ENCODE measurements at regions not wholly inside any gene's neighbourhood (a gene's known extent, or its start where the extent isn't known, plus 50 kb on each side); places are given as distances from the start of the nearest gene placed in this dataset.
A peak's percentile ranks its signal among the peaks of the same experiment; 100 is the strongest.
"Not testable (repeated sequence)": the region's sequence is repeated elsewhere in the genome, so short reads cannot be mapped to it uniquely, and the experiment has no call there.

- no peak for DNase-seq (ENCODE audit: low read depth)
- no peak overlapping the region for H3K4me3 ChIP-seq (replicated peaks; ENCODE audit: low read depth, low read length)
Observed at GRCh38 chr3:16071206-16071605, 103.3 kb upstream of the GALNT15 start.

GRCh38 chr3:16072420-16073110, 101.9 kb upstream of the GALNT15 start:
- no peak for DNase-seq (ENCODE audit: low read depth)

More at GRCh38 chr3:16071206-16071605, 103.3 kb upstream of the GALNT15 start:
- TF ChIP-seq CTCF (IDR thresholded peaks at IDR 0.05; ENCODE audit: low read length, missing control alignments), result no peak

GRCh38 chr3:16073203-16073602, 101.3 kb upstream of the GALNT15 start:
- no peak for DNase-seq (ENCODE audit: low read depth)
- no peak overlapping the region for H3K4me3 ChIP-seq (replicated peaks; ENCODE audit: low read depth, low read length)
- TF ChIP-seq CTCF (IDR thresholded peaks at IDR 0.05; ENCODE audit: low read length, missing control alignments), result no peak

More at GRCh38 chr3:16072420-16073110, 101.9 kb upstream of the GALNT15 start:
- no peak overlapping the region for H3K4me3 ChIP-seq (replicated peaks; ENCODE audit: low read depth, low read length)
- TF ChIP-seq CTCF (IDR thresholded peaks at IDR 0.05; ENCODE audit: low read length, missing control alignments), result no peak

- not testable (repeated sequence) for H3K4me3 ChIP-seq (replicated peaks; ENCODE audit: low read depth, low read length)
- DNase-seq (ENCODE audit: low read depth), result peak; percentile 56
Observed at GRCh38 chr3:16073990-16074671, 100.3 kb upstream of the GALNT15 start.

- H3K4me3 ChIP-seq (replicated peaks; ENCODE audit: low read depth, low read length), result no peak overlapping the region
- no peak for DNase-seq (ENCODE audit: low read depth)
- no peak for TF ChIP-seq CTCF (IDR thresholded peaks at IDR 0.05; ENCODE audit: low read length, missing control alignments)
Observed at GRCh38 chr3:16075647-16076046, 98.8 kb upstream of the GALNT15 start.

- TF ChIP-seq CTCF (IDR thresholded peaks at IDR 0.05; ENCODE audit: low read length, missing control alignments), result no peak
- H3K4me3 ChIP-seq (replicated peaks; ENCODE audit: low read depth, low read length), result no peak overlapping the region
- no peak for DNase-seq (ENCODE audit: low read depth)
Observed at GRCh38 chr3:16076564-16076963, 97.9 kb upstream of the GALNT15 start.

GRCh38 chr3:16077146-16077545, 97.3 kb upstream of the GALNT15 start:
- not testable (repeated sequence) for DNase-seq (ENCODE audit: low read depth); H3K4me3 ChIP-seq (replicated peaks; ENCODE audit: low read depth, low read length)

- DNase-seq (ENCODE audit: low read depth), result not testable (repeated sequence)
Observed at GRCh38 chr3:16077681-16078080, 96.8 kb upstream of the GALNT15 start.

More at GRCh38 chr3:16077681-16078080, 96.8 kb upstream of the GALNT15 start:
- H3K4me3 ChIP-seq (replicated peaks; ENCODE audit: low read depth, low read length), result not testable (repeated sequence)

Data from fibroblast of pulmonary artery (primary cell).